GM12878 (cell line): ENCODE measurements at regions not wholly inside any gene's neighbourhood (a gene's known extent, or its start where the extent isn't known, plus 50 kb on each side); places are given as distances from the start of the nearest gene placed in this dataset.

ENCODE experiments used
- ATAC-seq: fragments of 200-7000 bp; cut with Tn5 transposase; 3 replicates; pipeline ENCODE4 v1.9.1; 2020; ENCODE audit warnings: mild to moderate bottlenecking, moderate library complexity
- BruUV-seq: library from RNA; stranded (reverse); fragments of 400-500 nt; replicated peaks from 2 replicates; lab custom pipeline; 2021; lab: Mats Ljungman, UMichigan
- CTCF ChIA-PET: fragments of 300-600 bp; sonication (Branson Sonifier 250); formaldehyde crosslinking; extraction: SDS; loops from one replicate; lab custom pipeline; 2021; ENCODE audit warnings: inconsistent platforms; lab: Yijun Ruan, JAX
- POLR2A ChIA-PET: fragments of 350-600 bp; formaldehyde crosslinking; extraction: SDS; loops from one replicate; lab custom pipeline; 2021; ENCODE audit warnings: inconsistent platforms; lab: Charles Lee
- RAD21 ChIA-PET: fragments of 300-600 bp; sonication (Branson Sonifier 250); formaldehyde crosslinking; loops from one replicate; lab custom pipeline; 2023; ENCODE audit warnings: antibody characterized with exemption; ENCODE audit not compliant: unreplicated experiment; lab: Charles Lee
- SMC1A ChIA-PET: fragments of 300-600 bp; sonication (Branson Sonifier 250); formaldehyde crosslinking; loops from one replicate; lab custom pipeline; 2023; ENCODE audit not compliant: unreplicated experiment, uncharacterized antibody; lab: Charles Lee
- DNase-seq: peaks from one replicate; pipeline ENCODE4 v3.0.0-alpha.2; 2011; ENCODE audit warnings: low read depth, low spot score
- FAIRE-seq: peaks from 3 replicates; lab custom pipeline; 2011; peaks lifted over from hg19 to GRCh38; lab: Jason Lieb, UNC
- H2AFZ ChIP-seq: 2 replicates; pipeline ENCODE4 v1.6.0; 2011; ENCODE audit warnings: low read depth, low read length, control low read depth; ENCODE audit not compliant: control insufficient read depth
- H3K27ac ChIP-seq: 2 replicates; pipeline ENCODE4 v1.5.1; 2011; ENCODE audit warnings: control low read depth; ENCODE audit not compliant: control insufficient read depth, insufficient read depth
- H3K27me3 ChIP-seq, 2 experiments: replicated peaks in 1 of 2; 2 replicates each; pipeline versions ENCODE4 v1.6.0 to v1.6.1; 2011; ENCODE audit warnings: low read length in 1 of 2; ENCODE audit not compliant: control insufficient read depth in 2 of 2, insufficient read depth in 2 of 2
- H3K36me3 ChIP-seq, 2 experiments: 2 replicates each; pipeline ENCODE4 v1.5.1; 2011; ENCODE audit warnings: low read length in 1 of 2; ENCODE audit not compliant: control insufficient read depth in 2 of 2, insufficient read depth in 2 of 2
- H3K4me1 ChIP-seq: 2 replicates; pipeline ENCODE4 v1.6.1; 2011; ENCODE audit warnings: mild to moderate bottlenecking, low read length, moderate library complexity, mixed read lengths; ENCODE audit not compliant: control insufficient read depth, insufficient read depth
- H3K4me2 ChIP-seq: 2 replicates; pipeline ENCODE4 v1.6.0; 2011; ENCODE audit warnings: control low read depth; ENCODE audit not compliant: control insufficient read depth, insufficient read depth
- H3K4me3 ChIP-seq: fragments of 200-600 bp; sonication (generic); 2 replicates; pipeline ENCODE4 v1.5.1; 2016
- H3K79me2 ChIP-seq: 2 replicates; pipeline ENCODE4 v1.6.0; 2011; ENCODE audit warnings: low read length; ENCODE audit not compliant: control insufficient read depth, insufficient read depth
- H3K9ac ChIP-seq: 2 replicates; pipeline ENCODE4 v1.8.0; 2011; ENCODE audit warnings: low read length, control low read depth, mixed read lengths; ENCODE audit not compliant: control insufficient read depth, insufficient read depth
- H3K9me3 ChIP-seq: replicated peaks from 3 replicates; pipeline ENCODE4 v1.5.1; 2011; ENCODE audit warnings: mild to moderate bottlenecking, low read length; ENCODE audit not compliant: control insufficient read depth, insufficient read depth
- H4K20me1 ChIP-seq: 2 replicates; pipeline ENCODE4 v1.6.0; 2011; ENCODE audit not compliant: control insufficient read depth, insufficient read depth
- BMI1 ChIP-seq: fragments of 450-650 bp; IDR thresholded peaks from 2 replicates; pipeline ENCODE4 v1.6.1; 2016; ENCODE audit warnings: mild to moderate bottlenecking, moderate library complexity, borderline replicate concordance
- CEBPB ChIP-seq, 2 experiments: fragments of 150-350 bp in 1 of 2; IDR thresholded peaks; 2 replicates each; pipeline ENCODE4 v1.6.1; 2012 to 2014; ENCODE audit warnings: low read depth in 2 of 2, low read length in 2 of 2, borderline replicate concordance in 1 of 2, inconsistent platforms in 1 of 2
- CHD1 ChIP-seq: IDR thresholded peaks from 2 replicates; pipeline ENCODE4 v1.6.1; 2012; ENCODE audit warnings: low read depth, low read length, improper control_type of control experiment
- CHD2 ChIP-seq: IDR thresholded peaks from 2 replicates; pipeline ENCODE4 v1.6.1; 2011; ENCODE audit warnings: low read depth, low read length, improper control_type of control experiment, borderline replicate concordance
- ETV6 ChIP-seq, 2 experiments: fragments of 450-650 bp in 1 of 2; IDR thresholded peaks in 1 of 2; conservative IDR thresholded peaks in 1 of 2; 2 replicates each; pipeline ENCODE4 v1.6.1; 2014; ENCODE audit warnings: antibody characterized with exemption in 1 of 2, borderline replicate concordance in 1 of 2, low read depth in 1 of 2, mild to moderate bottlenecking in 1 of 2, moderate library complexity in 1 of 2
- MTA2 ChIP-seq: fragments of 450-650 bp; IDR thresholded peaks from 2 replicates; pipeline ENCODE4 v1.6.1; 2016; ENCODE audit warnings: low read depth, mild to moderate bottlenecking, moderate library complexity
- NFYB ChIP-seq: IDR thresholded peaks from 2 replicates; pipeline ENCODE4 v1.6.1; 2011; ENCODE audit warnings: low read depth, mild to moderate bottlenecking, low read length, improper control_type of control experiment, moderate library complexity; ENCODE audit not compliant: insufficient read depth
- NR2C2 ChIP-seq: IDR thresholded peaks from 2 replicates; pipeline ENCODE4 v1.6.1; 2011; ENCODE audit warnings: borderline replicate concordance, low read depth; ENCODE audit not compliant: control insufficient read depth, insufficient read length
- SMAD5 ChIP-seq: IDR thresholded peaks from 2 replicates; pipeline ENCODE4 v1.6.1; 2016; ENCODE audit warnings: antibody characterized with exemption, low read depth
- SMARCA5 ChIP-seq: fragments of 450-650 bp; IDR thresholded peaks from 2 replicates; pipeline ENCODE4 v1.6.1; 2017; ENCODE audit warnings: mild to moderate bottlenecking
- TCF3 ChIP-seq: IDR thresholded peaks from 2 replicates; pipeline ENCODE4 v1.6.1; 2012; ENCODE audit warnings: low read depth, mild to moderate bottlenecking, low read length, borderline replicate concordance; ENCODE audit not compliant: insufficient read depth
- ZNF384 ChIP-seq: IDR thresholded peaks from 2 replicates; pipeline ENCODE4 v1.6.1; 2012; ENCODE audit warnings: low read depth, mild to moderate bottlenecking, low read length, improper control_type of control experiment, borderline replicate concordance
- ZNF622 ChIP-seq: fragments of 450-650 bp; IDR thresholded peaks from 2 replicates; pipeline ENCODE4 v1.6.1; 2017; ENCODE audit warnings: mild to moderate bottlenecking, inconsistent platforms
- WGBS: methylation state at CpG from one replicate; pipeline ENCODE4 v1.1.6; 2016; ENCODE audit warnings: low lambda C conversion rate; ENCODE audit not compliant: insufficient replicate concordance, insufficient coverage; ENCODE audit errors: missing lambda C conversion rate; 5-methylcytosine and 5-hydroxymethylcytosine counted together
- in situ Hi-C: fragments of 300-500 bp; cut with MboI; formaldehyde crosslinking; loops from 9 replicates; pipeline ENCODE4 v1.14.3; 2018; ENCODE audit warnings: mixed read lengths
- intact Hi-C: fragments of 100-400 bp; cut with micrococcal nuclease; formaldehyde crosslinking; loops from one replicate; pipeline ENCODE4 v1.14.2; 2022; ENCODE audit not compliant: unreplicated experiment
- TF ChIP-seq, protein P1 (sequence below): IDR thresholded peaks from 2 replicates; pipeline ENCODE4 v1.6.1; 2012; ENCODE audit warnings: low read depth, low read length, improper control_type of control experiment
- TF ChIP-seq, protein P2 (sequence below): IDR thresholded peaks from 2 replicates; pipeline ENCODE4 v1.6.1; 2011; ENCODE audit warnings: borderline replicate concordance, low read depth, mild to moderate bottlenecking, moderate library complexity, mixed read lengths, low read length; ENCODE audit not compliant: insufficient read depth; ENCODE audit errors: extremely low read length
- TF ChIP-seq, protein P3 (sequence below): fragments of 450-650 bp; IDR thresholded peaks from 2 replicates; pipeline ENCODE4 v1.6.1; 2017; ENCODE audit warnings: borderline replicate concordance
- TF ChIP-seq, protein P4 (sequence below): fragments of 450-650 bp; formaldehyde crosslinking; IDR thresholded peaks from 2 replicates; pipeline ENCODE4 v1.4.0; 2022; ENCODE audit warnings: mild to moderate bottlenecking, moderate library complexity

DNA sequence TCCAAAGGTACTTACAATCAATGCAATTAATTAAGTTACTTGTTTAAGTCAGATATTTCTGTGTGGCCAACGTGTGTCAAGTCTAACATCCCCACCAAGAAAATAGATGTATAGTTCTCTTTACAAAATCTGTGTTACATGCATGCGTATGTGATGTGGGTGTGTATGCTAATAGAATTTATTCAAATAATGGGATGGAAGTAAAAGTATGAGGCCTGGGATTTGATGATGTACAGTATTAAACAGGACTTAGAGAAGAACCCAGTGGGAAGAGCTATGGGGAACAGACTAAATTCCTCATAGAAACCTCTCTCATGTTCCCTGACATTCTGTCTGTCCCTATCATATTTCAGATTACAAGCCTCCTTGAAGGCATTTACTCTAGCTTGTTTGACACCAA is 72.5 kb downstream of the IFI44 start (continued):
- TF ChIP-seq, protein P1, sequence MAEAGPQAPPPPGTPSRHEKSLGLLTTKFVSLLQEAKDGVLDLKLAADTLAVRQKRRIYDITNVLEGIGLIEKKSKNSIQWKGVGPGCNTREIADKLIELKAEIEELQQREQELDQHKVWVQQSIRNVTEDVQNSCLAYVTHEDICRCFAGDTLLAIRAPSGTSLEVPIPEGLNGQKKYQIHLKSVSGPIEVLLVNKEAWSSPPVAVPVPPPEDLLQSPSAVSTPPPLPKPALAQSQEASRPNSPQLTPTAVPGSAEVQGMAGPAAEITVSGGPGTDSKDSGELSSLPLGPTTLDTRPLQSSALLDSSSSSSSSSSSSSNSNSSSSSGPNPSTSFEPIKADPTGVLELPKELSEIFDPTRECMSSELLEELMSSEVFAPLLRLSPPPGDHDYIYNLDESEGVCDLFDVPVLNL: no peak
- no peak for TF ChIP-seq BMI1
- no peak for TF ChIP-seq CEBPB (IDR thresholded peaks at IDR 0.05; ENCODE audit: borderline replicate concordance in 1 of 2, low read depth in 2 of 2, low read length in 2 of 2)
- TF ChIP-seq SMARCA5: no peak
- TF ChIP-seq CHD2: no peak
- TF ChIP-seq TCF3: no peak
- no peak for TF ChIP-seq CHD1
- TF ChIP-seq ZNF622: no peak
- TF ChIP-seq, protein P2, sequence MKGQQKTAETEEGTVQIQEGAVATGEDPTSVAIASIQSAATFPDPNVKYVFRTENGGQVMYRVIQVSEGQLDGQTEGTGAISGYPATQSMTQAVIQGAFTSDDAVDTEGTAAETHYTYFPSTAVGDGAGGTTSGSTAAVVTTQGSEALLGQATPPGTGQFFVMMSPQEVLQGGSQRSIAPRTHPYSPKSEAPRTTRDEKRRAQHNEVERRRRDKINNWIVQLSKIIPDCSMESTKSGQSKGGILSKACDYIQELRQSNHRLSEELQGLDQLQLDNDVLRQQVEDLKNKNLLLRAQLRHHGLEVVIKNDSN: no peak

DNA sequence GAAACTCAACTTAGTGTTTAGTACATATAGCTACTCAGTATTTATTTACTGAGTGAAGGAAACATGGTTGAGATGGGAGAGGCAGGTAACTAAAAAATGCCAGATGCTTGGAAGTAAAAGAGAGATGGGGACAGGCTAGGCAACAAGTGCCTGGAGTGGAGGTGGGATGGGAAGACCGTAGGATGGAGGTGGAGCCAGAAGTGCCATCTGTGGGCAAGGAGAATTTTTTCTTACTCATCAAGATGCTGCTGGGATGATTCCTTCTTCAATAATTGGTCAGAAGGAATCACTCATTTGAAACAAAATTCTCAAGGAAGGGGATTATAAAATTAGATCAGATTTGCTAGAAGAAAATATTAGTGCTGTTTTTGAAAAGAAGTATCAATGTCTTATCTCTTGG is 72.9 kb downstream of the IFI44 start:
- Histone ChIP-seq H2AFZ (no peak overlapping the region), H3K27ac (no peak overlapping the region), H3K79me2 (no peaks in the 10 kb centered on the region), H3K36me3 (no peaks in the 10 kb centered on the region), H3K27me3 (no peaks in the 10 kb centered on the region), H3K4me3 (no peak overlapping the region), H3K9ac (no peak overlapping the region), H3K4me1 (no peaks in the 10 kb centered on the region), H3K4me2 (no peak overlapping the region), H4K20me1 (no peaks in the 10 kb centered on the region), H3K9me3 (no peaks in the 10 kb centered on the region)
- DNase-seq (no peak), FAIRE-seq (no peak), ATAC-seq (no peak)
- POLR2A ChIA-PET: no interaction called here
- RAD21 ChIA-PET: no interaction called here
- SMC1A ChIA-PET: no interaction called here
- no TSS peak for BruUV-seq
- 39% methylated on average over 1 of the region's 1 CpG for WGBS
- CTCF ChIA-PET: interaction anchor here (1.4 kb wide), 1 partner anchor 468 kb away, joined by 3 read pairs; no protein-coding TSS in a partner anchor
- in situ Hi-C loops (no loop called here), intact Hi-C loops (no loop called here)
- TF ChIP-seq ZNF384 (no peak), SMAD5 (no peak), NFYB (no peak), NR2C2 (no peak), ETV6 (conservative IDR thresholded peaks at IDR 0.05 in 1 of 2, IDR thresholded peaks at IDR 0.05 in 1 of 2; ENCODE audit: borderline replicate concordance in 1 of 2, low read depth in 1 of 2) (no peak), MTA2 (no peak)
- TF ChIP-seq, protein P3, sequence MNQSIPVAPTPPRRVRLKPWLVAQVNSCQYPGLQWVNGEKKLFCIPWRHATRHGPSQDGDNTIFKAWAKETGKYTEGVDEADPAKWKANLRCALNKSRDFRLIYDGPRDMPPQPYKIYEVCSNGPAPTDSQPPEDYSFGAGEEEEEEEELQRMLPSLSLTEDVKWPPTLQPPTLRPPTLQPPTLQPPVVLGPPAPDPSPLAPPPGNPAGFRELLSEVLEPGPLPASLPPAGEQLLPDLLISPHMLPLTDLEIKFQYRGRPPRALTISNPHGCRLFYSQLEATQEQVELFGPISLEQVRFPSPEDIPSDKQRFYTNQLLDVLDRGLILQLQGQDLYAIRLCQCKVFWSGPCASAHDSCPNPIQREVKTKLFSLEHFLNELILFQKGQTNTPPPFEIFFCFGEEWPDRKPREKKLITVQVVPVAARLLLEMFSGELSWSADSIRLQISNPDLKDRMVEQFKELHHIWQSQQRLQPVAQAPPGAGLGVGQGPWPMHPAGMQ: no peak
- TF ChIP-seq, protein P4, sequence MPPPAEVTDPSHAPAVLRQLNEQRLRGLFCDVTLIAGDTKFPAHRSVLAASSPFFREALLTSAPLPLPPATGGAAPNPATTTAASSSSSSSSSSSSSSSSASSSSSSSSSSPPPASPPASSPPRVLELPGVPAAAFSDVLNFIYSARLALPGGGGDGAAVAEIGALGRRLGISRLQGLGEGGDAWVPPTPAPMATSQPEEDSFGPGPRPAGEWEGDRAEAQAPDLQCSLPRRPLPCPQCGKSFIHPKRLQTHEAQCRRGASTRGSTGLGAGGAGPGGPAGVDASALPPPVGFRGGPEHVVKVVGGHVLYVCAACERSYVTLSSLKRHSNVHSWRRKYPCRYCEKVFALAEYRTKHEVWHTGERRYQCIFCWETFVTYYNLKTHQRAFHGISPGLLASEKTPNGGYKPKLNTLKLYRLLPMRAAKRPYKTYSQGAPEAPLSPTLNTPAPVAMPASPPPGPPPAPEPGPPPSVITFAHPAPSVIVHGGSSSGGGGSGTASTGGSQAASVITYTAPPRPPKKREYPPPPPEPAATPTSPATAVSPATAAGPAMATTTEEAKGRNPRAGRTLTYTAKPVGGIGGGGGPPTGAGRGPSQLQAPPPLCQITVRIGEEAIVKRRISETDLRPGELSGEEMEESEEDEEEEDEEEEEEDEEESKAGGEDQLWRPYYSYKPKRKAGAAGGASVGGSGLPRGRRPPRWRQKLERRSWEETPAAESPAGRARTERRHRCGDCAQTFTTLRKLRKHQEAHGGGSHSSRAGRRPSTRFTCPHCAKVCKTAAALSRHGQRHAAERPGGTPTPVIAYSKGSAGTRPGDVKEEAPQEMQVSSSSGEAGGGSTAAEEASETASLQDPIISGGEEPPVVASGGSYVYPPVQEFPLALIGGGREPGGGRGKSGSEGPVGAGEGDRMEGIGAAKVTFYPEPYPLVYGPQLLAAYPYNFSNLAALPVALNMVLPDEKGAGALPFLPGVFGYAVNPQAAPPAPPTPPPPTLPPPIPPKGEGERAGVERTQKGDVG (CRISPR knock-in tag): no peak
